Colonic mucosa (tissue), 4 donors: ENCODE measurements at regions not wholly inside any gene's neighbourhood (a gene's known extent, or its start where the extent isn't known, plus 50 kb on each side); places are given as distances from the start of the nearest gene placed in this dataset.
A peak's percentile ranks its signal among the peaks of the same experiment; 100 is the strongest.
"Not testable (repeated sequence)": the region's sequence is repeated elsewhere in the genome, so short reads cannot be mapped to it uniquely, and the experiment has no call there.

Source experiments
- DNase-seq: peaks from one replicate; pipeline ENCODE4 v3.0.0-alpha.2; 2020
- H3K27ac ChIP-seq: fragments of 200-600 bp; one replicate; pipeline ENCODE4 v1.8.0; 2021
- H3K27me3 ChIP-seq: fragments of 200-600 bp; one replicate; pipeline ENCODE4 v1.8.0; 2021
- H3K36me3 ChIP-seq: fragments of 200-600 bp; one replicate; pipeline ENCODE4 v1.8.0; 2021
- H3K4me1 ChIP-seq: fragments of 200-600 bp; one replicate; pipeline ENCODE4 v1.8.0; 2021; ENCODE audit warnings: mild to moderate bottlenecking
- H3K4me3 ChIP-seq: fragments of 200-600 bp; one replicate; pipeline ENCODE4 v1.8.0; 2021
- H3K9ac ChIP-seq, 2 donors: one replicate each; pipeline ENCODE4 v1.7.0; 2013; ENCODE audit warnings: control low read depth in 2 of 2, low read depth in 2 of 2, low read length in 2 of 2
- H3K9me3 ChIP-seq: fragments of 200-600 bp; one replicate; pipeline ENCODE4 v1.8.0; 2021
- CTCF ChIP-seq: fragments of 200-600 bp; IDR thresholded peaks from one replicate; pipeline ENCODE4 v1.8.0; 2022; ENCODE audit warnings: antibody characterized with exemption, mild to moderate bottlenecking
- intact Hi-C: fragments of 100-400 bp; cut with DNase I; formaldehyde crosslinking; loops from one replicate; pipeline ENCODE4 v1.14.1; 2022
- donor health status: healthy.
- donor health status: DM: no; HTN: no; CAD: no.
- donor health status: DM: no; HTN: no; CAD: no.

GRCh38 chr17:5929721-5930120 is 140.5 kb upstream of the WSCD1 start:
- H3K36me3 ChIP-seq, result no peaks in the 10 kb centered on the region
- no peak overlapping the region for H3K27ac ChIP-seq
- H3K4me1 ChIP-seq, result no peaks in the 10 kb centered on the region
- no peak overlapping the region for H3K9ac ChIP-seq
- H3K9me3 ChIP-seq, result no peaks in the 10 kb centered on the region
- no peak for TF ChIP-seq CTCF
- intact Hi-C loops, result no loop called here
- H3K4me3 ChIP-seq, result no peak overlapping the region
- H3K27me3 ChIP-seq, result no peaks in the 10 kb centered on the region
- DNase-seq, result no peak

- H3K36me3 ChIP-seq, H3K4me1 ChIP-seq, H3K27ac ChIP-seq, H3K9me3 ChIP-seq, H3K9ac ChIP-seq, DNase-seq, H3K4me3 ChIP-seq, H3K27me3 ChIP-seq, intact Hi-C loops: not testable (repeated sequence)
Observed at GRCh38 chr17:5930555-5930954, 139.6 kb upstream of the WSCD1 start.

GRCh38 chr17:5931616-5932015 is 138.6 kb upstream of the WSCD1 start:
- no peaks in the 10 kb centered on the region for H3K36me3 ChIP-seq
- no peaks in the 10 kb centered on the region for H3K4me1 ChIP-seq
- H3K9me3 ChIP-seq, result no peaks in the 10 kb centered on the region
- no peaks in the 10 kb centered on the region for H3K27me3 ChIP-seq
- H3K27ac ChIP-seq, result no peak overlapping the region
- no peak overlapping the region for H3K4me3 ChIP-seq
- no peak for TF ChIP-seq CTCF
- H3K9ac ChIP-seq, result no peak overlapping the region
- peak; percentile 17 for DNase-seq
- intact Hi-C loops, result no loop called here

- Histone ChIP-seq H3K27me3 (no peaks in the 10 kb centered on the region), H3K36me3 (no peaks in the 10 kb centered on the region), H3K4me3 (no peak overlapping the region), H3K27ac (no peak overlapping the region), H3K4me1 (no peaks in the 10 kb centered on the region), H3K9ac (no peak overlapping the region), H3K9me3 (no peaks in the 10 kb centered on the region)
- DNase-seq, result no peak
- intact Hi-C loops, result no loop called here
- no peak for TF ChIP-seq CTCF
Observed at GRCh38 chr17:5933430-5933829, 136.7 kb upstream of the WSCD1 start.

- intact Hi-C loops, result no loop called here
- H3K4me1 ChIP-seq, result no peaks in the 10 kb centered on the region
- no peak overlapping the region for H3K27ac ChIP-seq
- H3K36me3 ChIP-seq, result no peaks in the 10 kb centered on the region
- no peaks in the 10 kb centered on the region for H3K27me3 ChIP-seq
- no peak overlapping the region for H3K4me3 ChIP-seq
- no peaks in the 10 kb centered on the region for H3K9me3 ChIP-seq
- no peak overlapping the region for H3K9ac ChIP-seq
- no peak for DNase-seq
- TF ChIP-seq CTCF, result no peak
Observed at GRCh38 chr17:5941258-5941657, 128.9 kb upstream of the WSCD1 start.

GRCh38 chr17:5942687-5943086 is 127.5 kb upstream of the WSCD1 start:
- H3K9me3 ChIP-seq, result no peaks in the 10 kb centered on the region
- no peak overlapping the region for H3K27ac ChIP-seq
- no peaks in the 10 kb centered on the region for H3K36me3 ChIP-seq
- TF ChIP-seq CTCF, result no peak
- intact Hi-C loops, result no loop called here
- H3K27me3 ChIP-seq, result no peaks in the 10 kb centered on the region
- no peak overlapping the region for H3K4me3 ChIP-seq
- H3K9ac ChIP-seq, result no peak overlapping the region
- H3K4me1 ChIP-seq, result no peaks in the 10 kb centered on the region
- no peak for DNase-seq
